Cerebellar cortex (tissue), 1 donor: ENCODE measurements at regions not wholly inside any gene's neighbourhood (a gene's known extent, or its start where the extent isn't known, plus 50 kb on each side); places are given as distances from the start of the nearest gene placed in this dataset.
"Not testable (repeated sequence)": the region's sequence is repeated elsewhere in the genome, so short reads cannot be mapped to it uniquely, and the experiment has no call there.

ENCODE experiments used
- DNase-seq: peaks from one replicate; pipeline ENCODE4 v3.0.0-alpha.2; 2015; ENCODE audit warnings: low spot score

- no peak for DNase-seq
Observed at GRCh38 chrX:77003530-77003929, 443.7 kb upstream of the FGF16 start.

GRCh38 chrX:77003956-77004355, 443.2 kb upstream of the FGF16 start:
- no peak for DNase-seq

- no peak for DNase-seq
Observed at GRCh38 chrX:77009691-77010090, 437.5 kb upstream of the FGF16 start.

GRCh38 chrX:77014377-77015372, 432.5 kb upstream of the FGF16 start:
- peak; percentile 4 for DNase-seq

GRCh38 chrX:77017093-77017492, 430.1 kb upstream of the FGF16 start:
- DNase-seq: no peak

GRCh38 chrX:77046180-77046810, 400.9 kb upstream of the FGF16 start:
- DNase-seq: not testable (repeated sequence)

GRCh38 chrX:77060572-77060971, 386.6 kb upstream of the FGF16 start:
- no peak for DNase-seq

- no peak for DNase-seq
Observed at GRCh38 chrX:77061022-77061421, 386.2 kb upstream of the FGF16 start.

- DNase-seq: no peak
Observed at GRCh38 chrX:77061545-77061944, 385.6 kb upstream of the FGF16 start.

GRCh38 chrX:77065896-77066295, 381.3 kb upstream of the FGF16 start:
- DNase-seq: no peak

- no peak for DNase-seq
Observed at GRCh38 chrX:77070202-77070918, 376.8 kb upstream of the FGF16 start.

- DNase-seq: no peak
Observed at GRCh38 chrX:77076896-77077295, 370.3 kb upstream of the FGF16 start.

GRCh38 chrX:77081237-77081636, 366.0 kb upstream of the FGF16 start:
- DNase-seq: not testable (repeated sequence)

GRCh38 chrX:77085372-77085771, 361.8 kb upstream of the FGF16 start:
- DNase-seq: no peak

- no peak for DNase-seq
Observed at GRCh38 chrX:77087529-77088169, 359.5 kb upstream of the FGF16 start.

- DNase-seq: no peak
Observed at GRCh38 chrX:77088233-77088632, 359.0 kb upstream of the FGF16 start.

- DNase-seq: no peak
Observed at GRCh38 chrX:77114501-77114900, 332.7 kb upstream of the FGF16 start.

- DNase-seq: no peak
Observed at GRCh38 chrX:77118686-77119085, 328.5 kb upstream of the FGF16 start.

GRCh38 chrX:77119706-77120105, 327.5 kb upstream of the FGF16 start:
- DNase-seq: no peak

GRCh38 chrX:77123917-77124316, 323.3 kb upstream of the FGF16 start:
- not testable (repeated sequence) for DNase-seq

GRCh38 chrX:77127571-77127970, 319.6 kb upstream of the FGF16 start:
- not testable (repeated sequence) for DNase-seq

GRCh38 chrX:77143907-77144306, 303.3 kb upstream of the FGF16 start:
- DNase-seq: no peak
